GM21526 (cell line): ENCODE measurements at regions not wholly inside any gene's neighbourhood (a gene's known extent, or its start where the extent isn't known, plus 50 kb on each side); places are given as distances from the start of the nearest gene placed in this dataset.

Source experiments
- ATAC-seq: cut with Tn5 transposase; IDR thresholded peaks from one replicate; pipeline ENCODE4 v1.9.1; 2021; ENCODE audit warnings: moderate library complexity; ENCODE audit not compliant: unreplicated experiment, low FRiP score

GRCh38 chr9:74282526-74283253 is 214.4 kb upstream of the RORB start:
- no peak for ATAC-seq

GRCh38 chr9:74284581-74285450 is 212.3 kb upstream of the RORB start:
- no peak for ATAC-seq

DNA sequence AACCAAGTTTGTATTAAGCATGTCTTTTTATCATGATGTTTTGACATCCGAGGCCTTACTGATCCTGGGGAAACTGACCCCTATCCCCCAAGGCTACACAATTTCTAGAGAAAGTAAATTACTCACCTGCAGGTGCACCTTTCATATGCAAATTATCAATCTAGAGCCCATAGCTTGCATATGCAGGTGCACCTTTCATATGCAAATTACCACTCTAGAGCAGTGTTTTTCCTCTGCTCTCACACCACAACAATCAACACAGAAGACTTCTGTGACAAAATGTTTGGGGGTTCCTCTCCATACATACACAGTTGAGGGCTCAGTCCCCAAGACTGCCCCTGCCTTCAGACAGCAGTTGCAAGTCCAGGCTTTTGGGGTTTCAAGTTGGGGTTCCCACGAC is 203.7 kb upstream of the RORB start:
- no peak for ATAC-seq

- no peak for ATAC-seq
Observed at GRCh38 chr9:74303945-74304344, 193.2 kb upstream of the RORB start.

DNA sequence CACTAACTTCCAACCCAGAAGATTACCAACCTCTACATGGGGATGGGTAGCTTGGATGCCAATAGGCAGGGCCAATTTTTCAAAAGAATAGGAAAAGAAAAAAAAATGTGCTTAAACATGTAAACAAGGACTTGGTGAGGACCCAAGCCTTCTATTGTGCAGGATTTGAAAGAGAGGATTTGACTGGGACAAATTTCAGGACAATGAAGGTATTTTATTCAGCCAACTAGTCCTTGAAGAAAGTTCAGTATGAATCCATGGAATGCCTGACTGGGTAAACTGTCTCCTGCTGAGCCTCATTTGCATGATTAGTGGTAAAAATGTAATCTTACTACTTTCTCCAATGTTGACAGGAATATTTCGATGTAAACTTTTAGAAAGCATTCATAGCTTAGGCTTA is 192.5 kb upstream of the RORB start:
- ATAC-seq = no peak

DNA sequence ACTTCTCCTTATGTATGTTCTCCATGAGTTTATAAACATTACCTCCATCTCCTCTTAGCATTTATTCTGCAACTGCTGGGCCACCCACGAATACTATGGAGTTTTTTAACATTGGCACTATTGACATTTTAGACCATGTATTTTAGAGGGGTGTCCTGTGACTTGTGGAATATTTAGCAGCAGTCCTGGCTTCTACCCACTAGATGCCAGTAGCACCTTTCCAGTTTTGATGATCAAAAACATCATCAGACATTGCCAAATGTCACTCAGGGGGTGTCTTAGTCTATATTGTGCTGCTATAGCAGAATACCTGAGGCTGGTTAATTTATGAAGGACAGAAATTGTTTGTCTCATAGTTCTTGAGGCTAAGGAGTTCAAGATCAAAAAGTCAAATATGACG is 187.5 kb upstream of the RORB start:
- ATAC-seq = no peak

DNA sequence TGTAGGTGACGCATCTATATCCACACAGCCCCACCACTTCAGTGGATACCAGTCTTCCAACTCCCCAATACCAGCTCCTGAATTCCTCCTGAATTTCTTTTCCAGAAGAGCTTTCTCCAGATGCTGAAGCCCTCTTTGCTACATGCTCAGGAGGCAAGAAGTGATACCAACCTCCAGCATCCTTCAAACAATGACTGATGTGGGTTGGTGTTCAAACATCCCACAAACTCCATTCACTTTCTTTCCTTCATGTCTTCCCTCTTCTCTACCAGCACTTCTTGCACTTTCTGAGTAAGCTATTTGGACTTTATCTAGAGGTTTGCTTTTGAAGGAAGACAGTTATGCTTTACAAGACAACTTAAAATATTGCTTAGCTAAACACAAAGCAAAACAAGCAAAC is 179.9 kb upstream of the RORB start:
- no peak for ATAC-seq

DNA sequence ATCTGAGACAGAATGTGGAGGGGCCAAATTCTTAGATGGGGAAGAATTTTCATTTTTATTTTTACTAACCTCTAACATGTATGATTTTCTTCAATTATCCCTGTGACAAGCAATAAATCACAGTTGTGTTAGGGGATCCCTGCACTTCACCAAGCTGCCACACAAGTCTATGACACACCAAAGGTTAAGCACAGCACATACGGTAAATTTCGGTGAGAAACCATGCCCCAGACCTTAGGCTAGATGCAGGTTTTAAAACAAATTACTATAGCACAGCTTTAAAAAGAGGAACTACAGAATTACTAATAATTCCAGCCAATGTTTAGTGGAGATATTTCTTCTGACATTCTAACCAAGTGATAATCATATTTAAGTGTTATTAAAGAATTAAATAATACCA is 175.7 kb upstream of the RORB start:
- ATAC-seq = no peak

DNA sequence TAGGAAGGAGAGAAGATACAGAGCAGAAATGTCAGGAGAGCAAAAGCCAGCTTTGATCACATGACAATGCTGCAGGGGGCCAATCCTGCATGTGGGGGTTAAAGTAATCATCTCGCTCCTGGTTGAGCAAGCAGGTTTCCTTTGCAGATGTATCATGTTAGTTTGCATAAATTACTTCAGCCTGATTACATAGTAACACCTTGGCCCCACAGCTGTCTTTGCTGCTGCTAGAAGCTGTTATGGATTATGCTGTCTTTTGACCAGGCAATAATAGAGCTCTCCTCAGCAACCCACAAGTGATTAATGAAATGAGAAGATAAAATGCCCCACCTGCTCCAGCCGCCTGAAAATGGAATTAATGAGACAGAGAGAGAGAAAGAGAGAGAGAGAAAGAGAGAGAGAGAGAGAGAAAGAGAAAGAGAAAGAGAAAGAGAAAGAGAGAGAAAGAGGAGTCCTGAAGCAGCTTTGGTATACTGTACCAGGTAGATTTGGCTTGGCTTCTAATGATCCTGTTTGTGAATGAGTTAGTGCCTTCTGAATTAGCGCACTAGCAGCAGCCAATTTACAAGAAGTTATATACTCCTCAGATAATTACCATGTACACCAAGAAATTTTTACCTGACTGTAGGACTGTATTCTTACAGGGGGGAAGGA is 174.3 kb upstream of the RORB start:
- no peak for ATAC-seq

GRCh38 chr9:74330487-74331214 is 166.5 kb upstream of the RORB start:
- ATAC-seq = no peak

- no peak for ATAC-seq
Observed at GRCh38 chr9:74331607-74332006, 165.5 kb upstream of the RORB start.

DNA sequence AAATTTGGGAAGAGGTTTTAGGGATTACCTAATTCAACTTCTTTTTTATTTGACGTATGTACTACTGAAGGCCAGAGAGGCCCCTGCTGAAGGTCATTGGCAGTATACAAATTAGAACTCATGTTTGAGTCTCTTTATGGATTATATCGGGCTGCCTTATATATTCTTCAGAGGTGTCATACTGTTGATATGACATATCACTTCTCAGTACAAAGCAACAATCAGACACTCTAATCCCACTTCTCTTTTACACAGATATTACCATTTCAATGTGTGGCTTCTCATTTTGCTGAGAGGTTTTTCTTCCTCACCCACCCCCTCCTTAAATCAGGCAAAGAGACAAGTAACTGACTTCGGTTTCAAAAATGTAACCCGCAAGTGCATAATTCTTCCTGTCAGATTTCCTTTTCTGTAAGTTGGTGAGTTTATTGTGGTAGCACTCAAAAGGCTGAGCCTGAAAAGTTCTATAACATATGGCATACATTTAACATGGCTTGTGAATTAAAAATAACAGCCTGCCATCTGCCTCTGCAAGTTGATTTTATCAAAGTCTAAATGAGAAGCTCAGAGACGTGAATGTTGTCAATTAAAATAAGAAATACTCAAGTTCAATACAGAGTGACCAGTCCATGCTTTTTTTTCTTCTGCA is 163.6 kb upstream of the RORB start:
- ATAC-seq = no peak

GRCh38 chr9:74334271-74334670 is 162.9 kb upstream of the RORB start:
- no peak for ATAC-seq

DNA sequence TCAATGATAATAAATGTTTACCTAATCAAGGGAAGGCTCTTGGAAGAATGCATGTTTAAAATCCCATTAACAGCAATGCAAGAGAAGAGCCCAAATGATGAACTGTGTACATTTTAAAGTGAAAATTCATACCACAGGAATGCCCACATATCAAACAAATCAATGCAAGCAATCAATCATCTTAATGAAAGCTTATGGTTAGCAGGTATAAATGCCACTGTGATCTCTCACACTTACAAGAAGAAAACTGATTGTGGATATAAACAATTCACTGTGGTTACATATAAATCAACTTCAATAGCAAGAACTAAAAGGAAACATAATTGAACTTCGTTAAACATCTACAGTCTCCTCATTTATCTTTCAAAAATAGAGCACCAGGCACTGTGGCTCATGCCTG is 161.0 kb upstream of the RORB start:
- ATAC-seq = no peak

DNA sequence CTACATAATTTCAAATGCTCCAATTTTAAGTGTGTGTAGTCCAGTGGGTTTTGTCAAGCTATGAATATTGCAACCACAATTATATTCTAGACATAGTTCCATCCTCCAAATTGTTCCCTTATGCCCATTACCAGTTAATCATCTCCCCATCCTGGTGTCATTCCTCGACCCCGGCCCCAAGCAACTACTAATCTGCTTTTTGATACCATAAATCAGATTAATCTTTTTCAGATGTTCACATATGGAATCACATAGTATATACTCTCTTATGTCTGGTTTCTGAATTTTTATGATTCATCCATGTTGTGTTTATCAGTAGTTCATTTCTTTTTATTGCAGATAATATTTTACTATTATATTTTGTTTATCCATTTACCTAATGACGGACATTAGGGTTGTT is 148.4 kb upstream of the RORB start:
- no peak for ATAC-seq

DNA sequence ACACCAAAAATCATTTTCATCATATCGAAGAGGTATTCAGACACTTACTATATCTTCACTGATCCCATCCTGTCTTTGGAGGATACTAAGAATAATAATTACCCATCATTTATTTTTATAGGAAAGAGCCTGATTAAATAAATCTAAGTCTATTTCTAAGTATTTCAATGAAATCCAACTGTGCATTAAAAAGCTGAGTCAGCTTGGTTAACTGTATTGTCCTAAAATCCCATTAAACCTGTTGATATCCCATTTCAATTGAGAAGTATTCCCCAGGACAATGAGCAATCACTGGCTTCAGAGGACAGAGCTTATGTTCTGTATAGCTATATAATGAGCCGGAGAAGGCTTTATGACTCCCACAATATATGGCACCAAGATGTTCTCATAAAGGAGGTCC is 142.0 kb upstream of the RORB start:
- no peak for ATAC-seq

- no peak for ATAC-seq
Observed at GRCh38 chr9:74357577-74357976, 139.6 kb upstream of the RORB start.

GRCh38 chr9:74358959-74359358 is 138.2 kb upstream of the RORB start:
- no peak for ATAC-seq

DNA sequence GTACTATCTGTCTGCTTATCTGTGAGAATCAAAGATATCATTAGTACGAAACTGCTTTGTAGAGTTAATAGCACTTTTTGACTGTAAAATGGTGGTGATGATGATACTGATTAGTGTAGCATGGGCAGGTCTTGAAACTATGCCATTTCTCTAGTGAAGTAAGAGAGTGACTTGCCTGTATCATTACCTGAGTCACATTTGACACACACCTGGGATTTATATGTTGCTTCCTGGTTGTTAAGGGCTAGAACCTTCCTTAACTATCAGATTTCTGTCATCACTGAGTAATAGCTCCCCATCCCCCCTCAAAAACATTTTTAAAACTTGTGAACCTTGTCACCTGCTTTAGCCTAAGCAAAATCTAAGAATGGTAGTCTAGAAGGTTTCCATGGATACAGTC is 135.6 kb upstream of the RORB start:
- no peak for ATAC-seq

- no peak for ATAC-seq
Observed at GRCh38 chr9:74362423-74362822, 134.7 kb upstream of the RORB start.
